ENCODE measurements at regions not wholly inside any gene's neighbourhood (a gene's known extent, or its start where the extent isn't known, plus 50 kb on each side); places are given as distances from the start of the nearest gene placed in this dataset.

- TF ChIP-seq, protein P1, sequence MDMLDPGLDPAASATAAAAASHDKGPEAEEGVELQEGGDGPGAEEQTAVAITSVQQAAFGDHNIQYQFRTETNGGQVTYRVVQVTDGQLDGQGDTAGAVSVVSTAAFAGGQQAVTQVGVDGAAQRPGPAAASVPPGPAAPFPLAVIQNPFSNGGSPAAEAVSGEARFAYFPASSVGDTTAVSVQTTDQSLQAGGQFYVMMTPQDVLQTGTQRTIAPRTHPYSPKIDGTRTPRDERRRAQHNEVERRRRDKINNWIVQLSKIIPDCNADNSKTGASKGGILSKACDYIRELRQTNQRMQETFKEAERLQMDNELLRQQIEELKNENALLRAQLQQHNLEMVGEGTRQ (IDR thresholded peaks at IDR 0.05; ENCODE audit: low read depth, low read length): no peak
- TF ChIP-seq, protein P2, sequence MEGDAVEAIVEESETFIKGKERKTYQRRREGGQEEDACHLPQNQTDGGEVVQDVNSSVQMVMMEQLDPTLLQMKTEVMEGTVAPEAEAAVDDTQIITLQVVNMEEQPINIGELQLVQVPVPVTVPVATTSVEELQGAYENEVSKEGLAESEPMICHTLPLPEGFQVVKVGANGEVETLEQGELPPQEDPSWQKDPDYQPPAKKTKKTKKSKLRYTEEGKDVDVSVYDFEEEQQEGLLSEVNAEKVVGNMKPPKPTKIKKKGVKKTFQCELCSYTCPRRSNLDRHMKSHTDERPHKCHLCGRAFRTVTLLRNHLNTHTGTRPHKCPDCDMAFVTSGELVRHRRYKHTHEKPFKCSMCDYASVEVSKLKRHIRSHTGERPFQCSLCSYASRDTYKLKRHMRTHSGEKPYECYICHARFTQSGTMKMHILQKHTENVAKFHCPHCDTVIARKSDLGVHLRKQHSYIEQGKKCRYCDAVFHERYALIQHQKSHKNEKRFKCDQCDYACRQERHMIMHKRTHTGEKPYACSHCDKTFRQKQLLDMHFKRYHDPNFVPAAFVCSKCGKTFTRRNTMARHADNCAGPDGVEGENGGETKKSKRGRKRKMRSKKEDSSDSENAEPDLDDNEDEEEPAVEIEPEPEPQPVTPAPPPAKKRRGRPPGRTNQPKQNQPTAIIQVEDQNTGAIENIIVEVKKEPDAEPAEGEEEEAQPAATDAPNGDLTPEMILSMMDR (conservative IDR thresholded peaks at IDR 0.05; ENCODE audit: low read depth, low read length): no peak
- TF ChIP-seq POLR2A (IDR thresholded peaks at IDR 0.05; ENCODE audit: low read depth, low read length): no peak
- no peak for TF ChIP-seq FOS (IDR thresholded peaks at IDR 0.05; ENCODE audit: low read depth, low read length)
- TF ChIP-seq RAD21 (IDR thresholded peaks at IDR 0.05; ENCODE audit: low read length): no peak
- TF ChIP-seq NFE2L2 (IDR thresholded peaks at IDR 0.05; ENCODE audit: low read depth, low read length): no peak
- no peak for TF ChIP-seq SMC3 (IDR thresholded peaks at IDR 0.05; ENCODE audit: low read depth, low read length)
- no peak for TF ChIP-seq CEBPB (IDR thresholded peaks at IDR 0.05; ENCODE audit: low read depth, low read length)
- no peak for TF ChIP-seq MAFK (IDR thresholded peaks at IDR 0.05; ENCODE audit: low read depth, low read length)
- no peak for TF ChIP-seq RFX5 (IDR thresholded peaks at IDR 0.05; ENCODE audit: low read depth, low read length)
- TF ChIP-seq MAZ (IDR thresholded peaks at IDR 0.05; ENCODE audit: borderline replicate concordance, low read depth, low read length): no peak
- TF ChIP-seq BHLHE40 (IDR thresholded peaks at IDR 0.05; ENCODE audit: low read depth, low read length): no peak
Observed at GRCh38 chr15:61668444-61668843, 391.8 kb downstream of the VPS13C start.
